Esophagus squamous epithelium (tissue), 5 donors: ENCODE measurements at regions not wholly inside any gene's neighbourhood (a gene's known extent, or its start where the extent isn't known, plus 50 kb on each side); places are given as distances from the start of the nearest gene placed in this dataset.

ENCODE experiments used
- DNase-seq: peaks from one replicate; lab custom pipeline; 2025; lab: John Stamatoyannopoulos, UW
- H3K27ac ChIP-seq, 4 donors: fragments of 200-600 bp; sonication (generic); one replicate each; pipeline ENCODE4 v1.5.1; 2016 to 2019; ENCODE audit warnings: mild to moderate bottlenecking in 1 of 4
- H3K27me3 ChIP-seq, 4 donors: fragments of 200-600 bp; sonication (generic); 1 replicate in 3 of 4; 2 replicates in 1 of 4; pipeline versions ENCODE4 v1.5.1 to v1.6.0; 2017 to 2021; ENCODE audit warnings: antibody characterized with exemption in 1 of 4
- H3K36me3 ChIP-seq, 3 donors: fragments of 200-600 bp; sonication (generic); one replicate each; pipeline ENCODE4 v1.5.1; 2016 to 2019
- H3K4me1 ChIP-seq, 3 donors: fragments of 200-600 bp; sonication (generic); one replicate each; pipeline ENCODE4 v1.5.1; 2017 to 2019
- H3K4me3 ChIP-seq, 4 donors: fragments of 200-600 bp; sonication (generic); 1 replicate in 3 of 4; 2 replicates in 1 of 4; pipeline ENCODE4 v1.5.1; 2016 to 2019; ENCODE audit warnings: mild to moderate bottlenecking in 2 of 4, moderate library complexity in 1 of 4
- H3K9me3 ChIP-seq, 3 donors: fragments of 200-600 bp; sonication (generic); one replicate each; pipeline ENCODE4 v1.5.1; 2016 to 2019
- CTCF ChIP-seq, 6 experiments: fragments of 450-650 bp in 4 of 6; fragments of 200-600 bp in 2 of 6; sonication (generic) in 2 of 6; IDR thresholded peaks; one replicate each; pipeline ENCODE4 v1.5.1; 2016 to 2019; ENCODE audit warnings: antibody characterized with exemption in 6 of 6, mild to moderate bottlenecking in 4 of 6, moderate library complexity in 4 of 6
- POLR2A ChIP-seq, 4 donors: fragments of 450-650 bp; IDR thresholded peaks; one replicate each; pipeline ENCODE4 v1.6.1; 2017; ENCODE audit warnings: antibody characterized with exemption in 4 of 4, mild to moderate bottlenecking in 4 of 4, moderate library complexity in 3 of 4
- WGBS, 2 donors: methylation state at CpG; one replicate each; pipeline ENCODE4 v1.1.5; 2018; 5-methylcytosine and 5-hydroxymethylcytosine counted together
- intact Hi-C: fragments of 100-400 bp; cut with DNase I; formaldehyde crosslinking; loops from one replicate; pipeline ENCODE4 v1.15.0; 2022
- donor health status: DM: yes; HTN: yes; CAD: no.

GRCh38 chr6:119902681-119903080 lies 553.1 kb upstream of the MAN1A1 start:
- Histone ChIP-seq H3K4me3 (no peak overlapping the region), H3K27me3 (no peaks in the 10 kb centered on the region), H3K27ac (no peak overlapping the region), H3K4me1 (no peaks in the 10 kb centered on the region), H3K9me3 (no peaks in the 10 kb centered on the region), H3K36me3 (no peaks in the 10 kb centered on the region)
- intact Hi-C loops = no loop called here
- 29 to 60% methylated on average over 1 of the region's 1 CpG for WGBS, 2 donors
- no peak for DNase-seq
- TF ChIP-seq POLR2A (IDR thresholded peaks at IDR 0.05) (no peak), CTCF (IDR thresholded peaks at IDR 0.05) (no peak)

GRCh38 chr6:119896806-119897205 lies 547.2 kb upstream of the MAN1A1 start:
- no peak overlapping the region for H3K27ac ChIP-seq
- H3K27me3 ChIP-seq = no peaks in the 10 kb centered on the region
- H3K4me3 ChIP-seq = no peak overlapping the region
- DNase-seq = no peak
- H3K9me3 ChIP-seq = no peaks in the 10 kb centered on the region
- H3K4me1 ChIP-seq = peaks cover 0 to 3% (median 0%) of the 10 kb centered on the region in 3 donors
- no peaks in the 10 kb centered on the region for H3K36me3 ChIP-seq
- intact Hi-C loops = no loop called here
- WGBS, 2 donors = 72 to 76% methylated on average over 1 of the region's 1 CpG
- TF ChIP-seq CTCF (IDR thresholded peaks at IDR 0.05) = no peak
- no peak for TF ChIP-seq POLR2A (IDR thresholded peaks at IDR 0.05)

- H3K27ac ChIP-seq = no peak overlapping the region
- no peaks in the 10 kb centered on the region for H3K36me3 ChIP-seq
- H3K4me1 ChIP-seq = peaks cover 0 to 3% (median 0%) of the 10 kb centered on the region in 3 donors
- TF ChIP-seq POLR2A (IDR thresholded peaks at IDR 0.05) (no peak), CTCF (IDR thresholded peaks at IDR 0.05) (no peak)
- intact Hi-C loops = no loop called here
- no peaks in the 10 kb centered on the region for H3K27me3 ChIP-seq
- H3K9me3 ChIP-seq = no peaks in the 10 kb centered on the region
- WGBS, 2 donors = 45 to 48% methylated on average over 2 of the region's 2 CpGs
- DNase-seq = no peak
- no peak overlapping the region for H3K4me3 ChIP-seq
Observed at GRCh38 chr6:119895626-119896025, 546.1 kb upstream of the MAN1A1 start.

GRCh38 chr6:119894811-119895210 lies 545.2 kb upstream of the MAN1A1 start:
- intact Hi-C loops = no loop called here
- Histone ChIP-seq H3K27ac (no peak overlapping the region), H3K4me1 (peaks cover 0 to 7% (median 0%) of the 10 kb centered on the region in 3 donors), H3K9me3 (no peaks in the 10 kb centered on the region), H3K27me3 (no peaks in the 10 kb centered on the region), H3K36me3 (no peaks in the 10 kb centered on the region), H3K4me3 (no peak overlapping the region)
- no peak for DNase-seq
- TF ChIP-seq CTCF (IDR thresholded peaks at IDR 0.05) (no peak), POLR2A (IDR thresholded peaks at IDR 0.05) (no peak)

- H3K4me1 ChIP-seq = peaks cover 0 to 7% (median 0%) of the 10 kb centered on the region in 3 donors
- no peak overlapping the region for H3K27ac ChIP-seq
- intact Hi-C loops = no loop called here
- TF ChIP-seq POLR2A (IDR thresholded peaks at IDR 0.05) (no peak), CTCF (IDR thresholded peaks at IDR 0.05) (no peak)
- DNase-seq = no peak
- H3K9me3 ChIP-seq = no peaks in the 10 kb centered on the region
- H3K4me3 ChIP-seq = no peak overlapping the region
- WGBS, 2 donors = 76 to 83% methylated on average over 4 of the region's 4 CpGs
- H3K36me3 ChIP-seq = no peaks in the 10 kb centered on the region
- no peaks in the 10 kb centered on the region for H3K27me3 ChIP-seq
Observed at GRCh38 chr6:119891644-119892043, 542.1 kb upstream of the MAN1A1 start.
